ENCODE measurements at regions not wholly inside any gene's neighbourhood (a gene's known extent, or its start where the extent isn't known, plus 50 kb on each side); places are given as distances from the start of the nearest gene placed in this dataset.

- no peak for DNase-seq
- Histone ChIP-seq H3K4me3 (ENCODE audit: control insufficient read depth in 1 of 7, extremely low read depth in 1 of 7, insufficient read depth in 4 of 7, low read depth in 2 of 7, low read length in 6 of 7) (no peak overlapping the region), H3K4me1 (ENCODE audit: control extremely low read depth in 1 of 4, control insufficient read depth in 4 of 4, insufficient read depth in 4 of 4, low read length in 3 of 4) (no peaks in the 10 kb centered on the region), H3K27me3 (replicated peaks in 2 of 5; ENCODE audit: control insufficient read depth in 4 of 5, insufficient read depth in 5 of 5, low read length in 4 of 5) (no peaks in the 10 kb centered on the region), H3K36me3 (ENCODE audit: control insufficient read depth in 4 of 4, insufficient read depth in 4 of 4, low read length in 3 of 4) (no peaks in the 10 kb centered on the region), H3K27ac (ENCODE audit: insufficient read depth in 1 of 2, low read depth in 1 of 2, low read length in 2 of 2, poor library complexity in 1 of 2, severe bottlenecking in 2 of 2) (no peak overlapping the region), H3K9me3 (ENCODE audit: control extremely low read depth in 1 of 5, control insufficient read depth in 4 of 5, insufficient read depth in 2 of 5, low read depth in 1 of 5, low read length in 4 of 5) (no peaks in the 10 kb centered on the region)
- WGBS (ENCODE audit: insufficient coverage) = no CpG with 5 or more reads among the region's 1 CpG
- ChIA-PET CTCF (no interaction called here), POLR2A (no interaction called here)
Observed at GRCh38 chr21:28256420-28256831, 736.3 kb downstream of the LTN1 start.

GRCh38 chr21:28253961-28254360 is 738.7 kb downstream of the LTN1 start:
- H3K27ac ChIP-seq (ENCODE audit: insufficient read depth in 1 of 2, low read depth in 1 of 2, low read length in 2 of 2, poor library complexity in 1 of 2, severe bottlenecking in 2 of 2) = no peak overlapping the region
- POLR2A ChIA-PET = no interaction called here

DNA sequence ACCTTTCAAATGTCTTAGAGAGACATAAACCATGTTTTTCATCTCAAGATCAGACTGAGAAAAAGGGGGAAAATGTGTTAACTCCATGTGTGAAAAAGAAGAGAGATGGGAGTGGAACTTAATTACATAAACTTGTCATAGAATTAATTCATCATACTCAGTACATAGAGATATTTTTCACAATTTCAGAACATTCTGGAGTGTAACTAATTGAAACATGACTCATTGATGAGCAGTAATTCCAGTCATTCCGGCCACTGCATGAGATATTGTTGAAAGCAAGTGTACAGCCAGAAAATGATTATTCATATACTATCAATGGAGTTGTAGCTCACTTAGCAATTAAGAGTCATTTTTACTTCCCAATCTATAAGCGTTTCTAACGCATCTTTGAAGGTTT is 739.3 kb downstream of the LTN1 start:
- no CpG with 5 or more reads among the region's 3 CpGs for WGBS (ENCODE audit: insufficient coverage)

More at GRCh38 chr21:28253961-28254360, 738.7 kb downstream of the LTN1 start:
- no peak for DNase-seq
- Histone ChIP-seq H3K27me3 (replicated peaks in 2 of 5; ENCODE audit: control insufficient read depth in 4 of 5, insufficient read depth in 5 of 5, low read length in 4 of 5) (no peaks in the 10 kb centered on the region), H3K9me3 (ENCODE audit: control extremely low read depth in 1 of 5, control insufficient read depth in 4 of 5, insufficient read depth in 2 of 5, low read depth in 1 of 5, low read length in 4 of 5) (no peaks in the 10 kb centered on the region), H3K4me1 (ENCODE audit: control extremely low read depth in 1 of 4, control insufficient read depth in 4 of 4, insufficient read depth in 4 of 4, low read length in 3 of 4) (no peaks in the 10 kb centered on the region), H3K4me3 (ENCODE audit: control insufficient read depth in 1 of 7, extremely low read depth in 1 of 7, insufficient read depth in 4 of 7, low read depth in 2 of 7, low read length in 6 of 7) (no peak overlapping the region), H3K36me3 (ENCODE audit: control insufficient read depth in 4 of 4, insufficient read depth in 4 of 4, low read length in 3 of 4) (no peaks in the 10 kb centered on the region)
- 60% methylated on average over 1 of the region's 5 CpGs for WGBS (ENCODE audit: insufficient coverage)
- CTCF ChIA-PET = no interaction called here

DNA sequence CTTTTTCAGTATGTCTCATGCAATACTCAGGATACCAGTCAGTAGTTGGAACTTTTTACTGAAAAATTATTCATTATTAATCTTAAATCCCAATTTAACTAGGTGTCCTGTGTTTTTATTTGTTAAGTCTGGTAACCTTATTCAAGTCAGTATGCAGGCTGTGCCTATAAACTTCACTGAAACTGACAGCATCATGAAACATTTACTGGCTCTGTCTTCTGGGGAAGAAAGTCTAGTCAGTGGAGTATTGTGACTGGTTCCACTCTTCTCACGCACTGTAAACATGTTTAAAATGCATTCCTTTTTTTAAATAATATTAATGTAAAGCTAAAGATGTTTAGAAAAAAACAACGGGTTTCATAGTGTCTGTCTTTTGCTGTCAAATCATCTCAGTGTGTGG is 739.7 kb downstream of the LTN1 start:
- WGBS (ENCODE audit: insufficient coverage) = 100% methylated on average over 1 of the region's 2 CpGs
- Histone ChIP-seq H3K4me1 (ENCODE audit: control extremely low read depth in 1 of 4, control insufficient read depth in 4 of 4, insufficient read depth in 4 of 4, low read length in 3 of 4) (no peaks in the 10 kb centered on the region), H3K27me3 (replicated peaks in 2 of 5; ENCODE audit: control insufficient read depth in 4 of 5, insufficient read depth in 5 of 5, low read length in 4 of 5) (no peaks in the 10 kb centered on the region), H3K36me3 (ENCODE audit: control insufficient read depth in 4 of 4, insufficient read depth in 4 of 4, low read length in 3 of 4) (no peaks in the 10 kb centered on the region), H3K4me3 (ENCODE audit: control insufficient read depth in 1 of 7, extremely low read depth in 1 of 7, insufficient read depth in 4 of 7, low read depth in 2 of 7, low read length in 6 of 7) (no peak overlapping the region), H3K9me3 (ENCODE audit: control extremely low read depth in 1 of 5, control insufficient read depth in 4 of 5, insufficient read depth in 2 of 5, low read depth in 1 of 5, low read length in 4 of 5) (no peaks in the 10 kb centered on the region), H3K27ac (ENCODE audit: insufficient read depth in 1 of 2, low read depth in 1 of 2, low read length in 2 of 2, poor library complexity in 1 of 2, severe bottlenecking in 2 of 2) (no peak overlapping the region)
- POLR2A ChIA-PET = interaction anchor here (0.7 kb wide), 1 partner anchor 39 kb away, joined by 3 read pairs; no protein-coding TSS in a partner anchor
- no peak for DNase-seq
- CTCF ChIA-PET = no interaction called here

More for the DNA sequence above, 739.3 kb downstream of the LTN1 start:
- H3K27ac ChIP-seq (ENCODE audit: insufficient read depth in 1 of 2, low read depth in 1 of 2, low read length in 2 of 2, poor library complexity in 1 of 2, severe bottlenecking in 2 of 2) = no peak overlapping the region
- no peaks in the 10 kb centered on the region for H3K4me1 ChIP-seq (ENCODE audit: control extremely low read depth in 1 of 4, control insufficient read depth in 4 of 4, insufficient read depth in 4 of 4, low read length in 3 of 4)
- no peak for DNase-seq
- H3K27me3 ChIP-seq (replicated peaks in 2 of 5; ENCODE audit: control insufficient read depth in 4 of 5, insufficient read depth in 5 of 5, low read length in 4 of 5) = no peaks in the 10 kb centered on the region
- no peaks in the 10 kb centered on the region for H3K36me3 ChIP-seq (ENCODE audit: control insufficient read depth in 4 of 4, insufficient read depth in 4 of 4, low read length in 3 of 4)
- no peaks in the 10 kb centered on the region for H3K9me3 ChIP-seq (ENCODE audit: control extremely low read depth in 1 of 5, control insufficient read depth in 4 of 5, insufficient read depth in 2 of 5, low read depth in 1 of 5, low read length in 4 of 5)
- no peak overlapping the region for H3K4me3 ChIP-seq (ENCODE audit: control insufficient read depth in 1 of 7, extremely low read depth in 1 of 7, insufficient read depth in 4 of 7, low read depth in 2 of 7, low read length in 6 of 7)
- CTCF ChIA-PET = no interaction called here
- POLR2A ChIA-PET = interaction anchor here (0.7 kb wide), 1 partner anchor 40 kb away, joined by 3 read pairs; no protein-coding TSS in a partner anchor

DNA sequence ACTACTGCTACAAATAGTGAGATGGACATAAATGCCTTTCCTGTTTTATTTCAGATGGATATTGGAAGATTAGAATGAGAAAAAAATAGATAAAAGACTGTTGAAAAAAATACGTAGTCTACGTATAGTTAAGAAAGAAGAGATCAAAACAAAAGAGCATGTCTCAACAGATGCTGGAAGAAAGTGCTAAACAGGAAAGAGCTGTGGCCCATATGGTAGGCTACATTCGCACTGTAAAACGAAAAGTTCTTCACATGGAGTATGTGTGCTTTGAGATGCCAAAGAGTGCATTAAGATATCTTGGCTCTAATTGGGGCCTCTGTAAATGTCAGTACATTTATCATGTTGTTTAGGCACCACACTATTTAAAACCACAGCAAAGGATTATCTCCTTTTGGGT is 741.7 kb downstream of the LTN1 start:
- H3K4me3 ChIP-seq (ENCODE audit: control insufficient read depth in 1 of 7, extremely low read depth in 1 of 7, insufficient read depth in 4 of 7, low read depth in 2 of 7, low read length in 6 of 7) = no peak overlapping the region
- WGBS (ENCODE audit: insufficient coverage) = 100% methylated on average over 4 of the region's 4 CpGs
- CTCF ChIA-PET = no interaction called here
- no peak overlapping the region for H3K27ac ChIP-seq (ENCODE audit: insufficient read depth in 1 of 2, low read depth in 1 of 2, low read length in 2 of 2, poor library complexity in 1 of 2, severe bottlenecking in 2 of 2)
- no peaks in the 10 kb centered on the region for H3K4me1 ChIP-seq (ENCODE audit: control extremely low read depth in 1 of 4, control insufficient read depth in 4 of 4, insufficient read depth in 4 of 4, low read length in 3 of 4)
- H3K27me3 ChIP-seq (replicated peaks in 2 of 5; ENCODE audit: control insufficient read depth in 4 of 5, insufficient read depth in 5 of 5, low read length in 4 of 5) = no peaks in the 10 kb centered on the region
- H3K9me3 ChIP-seq (ENCODE audit: control extremely low read depth in 1 of 5, control insufficient read depth in 4 of 5, insufficient read depth in 2 of 5, low read depth in 1 of 5, low read length in 4 of 5) = no peaks in the 10 kb centered on the region
- no peak for DNase-seq
- POLR2A ChIA-PET = no interaction called here
- H3K36me3 ChIP-seq (ENCODE audit: control insufficient read depth in 4 of 4, insufficient read depth in 4 of 4, low read length in 3 of 4) = no peaks in the 10 kb centered on the region

- POLR2A ChIA-PET = no interaction called here
- H3K27ac ChIP-seq (ENCODE audit: insufficient read depth in 1 of 2, low read depth in 1 of 2, low read length in 2 of 2, poor library complexity in 1 of 2, severe bottlenecking in 2 of 2) = no peak overlapping the region
Observed at GRCh38 chr21:28247454-28248020, 745.1 kb downstream of the LTN1 start.

DNA sequence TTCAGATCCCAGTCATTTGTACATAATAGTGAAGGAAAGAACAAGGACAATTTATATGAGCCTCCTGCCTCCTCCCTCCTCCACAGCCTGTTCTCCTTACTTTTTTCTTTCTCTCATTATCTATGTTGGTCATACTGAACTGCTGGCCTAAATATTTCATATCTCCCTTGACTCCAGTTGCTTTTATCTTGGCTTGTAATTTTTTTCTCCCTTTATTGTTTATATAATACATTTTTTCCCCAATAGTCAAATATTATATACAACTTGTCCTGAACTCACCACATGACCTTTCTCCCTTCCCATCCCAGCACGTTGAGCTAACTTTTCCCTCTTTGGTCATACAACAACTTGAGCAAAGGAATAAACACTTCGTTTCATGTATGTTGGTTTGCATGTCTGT is 752.1 kb downstream of the LTN1 start:
- Histone ChIP-seq H3K27me3 (replicated peaks in 2 of 5; ENCODE audit: control insufficient read depth in 4 of 5, insufficient read depth in 5 of 5, low read length in 4 of 5) (no peaks in the 10 kb centered on the region), H3K36me3 (ENCODE audit: control insufficient read depth in 4 of 4, insufficient read depth in 4 of 4, low read length in 3 of 4) (no peaks in the 10 kb centered on the region), H3K9me3 (ENCODE audit: control extremely low read depth in 1 of 5, control insufficient read depth in 4 of 5, insufficient read depth in 2 of 5, low read depth in 1 of 5, low read length in 4 of 5) (no peaks in the 10 kb centered on the region), H3K27ac (ENCODE audit: insufficient read depth in 1 of 2, low read depth in 1 of 2, low read length in 2 of 2, poor library complexity in 1 of 2, severe bottlenecking in 2 of 2) (no peak overlapping the region), H3K4me3 (ENCODE audit: control insufficient read depth in 1 of 7, extremely low read depth in 1 of 7, insufficient read depth in 4 of 7, low read depth in 2 of 7, low read length in 6 of 7) (no peak overlapping the region), H3K4me1 (ENCODE audit: control extremely low read depth in 1 of 4, control insufficient read depth in 4 of 4, insufficient read depth in 4 of 4, low read length in 3 of 4) (peaks cover 0 to 7% (median 3%) of the 10 kb centered on the region in 4 experiments)
- POLR2A ChIA-PET = no interaction called here
- no peak for DNase-seq
- WGBS (ENCODE audit: insufficient coverage) = 100% methylated on average over 1 of the region's 2 CpGs
- CTCF ChIA-PET = no interaction called here

More at GRCh38 chr21:28247454-28248020, 745.1 kb downstream of the LTN1 start:
- DNase-seq = no peak
- Histone ChIP-seq H3K9me3 (ENCODE audit: control extremely low read depth in 1 of 5, control insufficient read depth in 4 of 5, insufficient read depth in 2 of 5, low read depth in 1 of 5, low read length in 4 of 5) (no peaks in the 10 kb centered on the region), H3K27me3 (replicated peaks in 2 of 5; ENCODE audit: control insufficient read depth in 4 of 5, insufficient read depth in 5 of 5, low read length in 4 of 5) (no peaks in the 10 kb centered on the region), H3K4me1 (ENCODE audit: control extremely low read depth in 1 of 4, control insufficient read depth in 4 of 4, insufficient read depth in 4 of 4, low read length in 3 of 4) (no peaks in the 10 kb centered on the region), H3K4me3 (ENCODE audit: control insufficient read depth in 1 of 7, extremely low read depth in 1 of 7, insufficient read depth in 4 of 7, low read depth in 2 of 7, low read length in 6 of 7) (no peak overlapping the region), H3K36me3 (ENCODE audit: control insufficient read depth in 4 of 4, insufficient read depth in 4 of 4, low read length in 3 of 4) (no peaks in the 10 kb centered on the region)
- CTCF ChIA-PET = no interaction called here
- 95% methylated on average over 3 of the region's 4 CpGs for WGBS (ENCODE audit: insufficient coverage)

Data from common myeloid progenitor, CD34-positive (primary cell).